Activated CD4-positive, alpha-beta T cell treated with anti-CD3 and anti-CD28 coated beads, Interleukin-2, Interleukin-6, amounts not matched to agents 100 ng/mL and 50 ng/mL, durations not matched to agents 16 hours and 8 hours (primary cell): ENCODE measurements at regions not wholly inside any gene's neighbourhood (a gene's known extent, or its start where the extent isn't known, plus 50 kb on each side); places are given as distances from the start of the nearest gene placed in this dataset.
"Not testable (repeated sequence)": the region's sequence is repeated elsewhere in the genome, so short reads cannot be mapped to it uniquely, and the experiment has no call there.

Source experiments
- DNase-seq: peaks from one replicate; pipeline ENCODE4 v3.0.0-alpha.2; 2020

DNA sequence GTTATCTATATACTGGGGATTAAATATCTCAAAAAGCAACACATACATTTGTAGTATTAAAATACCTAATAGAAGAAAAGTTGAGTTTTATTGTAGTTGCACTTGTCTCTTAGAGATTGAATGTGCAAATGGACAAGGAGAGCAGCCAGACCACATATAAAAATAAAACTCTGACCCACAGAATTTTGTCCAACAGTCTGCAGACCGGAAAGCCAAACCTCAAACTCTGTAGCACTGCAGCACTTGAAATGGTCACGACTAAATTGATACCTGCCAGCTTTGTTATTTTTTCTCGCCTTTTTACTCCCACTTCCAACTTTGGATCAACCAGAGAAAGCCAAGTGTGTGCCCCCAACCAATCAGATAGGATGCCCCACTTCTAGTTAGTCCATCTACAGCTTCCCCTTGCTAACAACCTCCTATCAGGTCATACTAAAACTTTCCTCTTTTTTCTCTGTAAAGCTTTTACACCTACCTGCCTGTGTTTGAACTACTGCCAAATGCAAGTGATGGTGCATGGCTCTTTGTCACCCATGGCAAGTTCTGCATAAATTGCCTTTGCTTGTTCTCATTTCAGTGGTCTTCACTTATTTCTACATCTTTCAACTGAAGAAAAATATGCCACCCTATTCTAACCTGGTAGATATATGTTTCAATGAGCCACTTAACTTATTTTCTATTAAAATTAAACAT lies 1250.7 kb upstream of the SPRY2 start:
- no peak for DNase-seq

DNA sequence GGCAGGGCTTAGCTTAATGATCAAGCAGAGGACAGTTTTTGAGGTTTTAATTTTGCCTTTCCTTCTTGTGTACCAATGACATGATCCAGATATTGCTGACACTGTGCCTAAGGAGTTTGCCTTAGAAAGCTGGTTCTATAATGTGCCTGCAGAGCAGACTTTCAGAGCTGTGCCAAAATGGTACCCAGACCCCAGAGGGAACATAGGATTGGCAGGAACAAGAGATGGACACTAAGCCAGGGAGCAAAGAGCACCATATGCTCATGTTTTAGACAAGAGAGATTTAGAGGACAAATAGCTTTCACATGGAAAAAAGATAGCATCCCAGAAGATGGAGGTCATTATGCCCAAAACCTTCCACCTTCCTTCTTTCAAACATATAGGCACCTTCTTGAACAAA lies 1241.5 kb upstream of the SPRY2 start:
- DNase-seq = no peak

DNA sequence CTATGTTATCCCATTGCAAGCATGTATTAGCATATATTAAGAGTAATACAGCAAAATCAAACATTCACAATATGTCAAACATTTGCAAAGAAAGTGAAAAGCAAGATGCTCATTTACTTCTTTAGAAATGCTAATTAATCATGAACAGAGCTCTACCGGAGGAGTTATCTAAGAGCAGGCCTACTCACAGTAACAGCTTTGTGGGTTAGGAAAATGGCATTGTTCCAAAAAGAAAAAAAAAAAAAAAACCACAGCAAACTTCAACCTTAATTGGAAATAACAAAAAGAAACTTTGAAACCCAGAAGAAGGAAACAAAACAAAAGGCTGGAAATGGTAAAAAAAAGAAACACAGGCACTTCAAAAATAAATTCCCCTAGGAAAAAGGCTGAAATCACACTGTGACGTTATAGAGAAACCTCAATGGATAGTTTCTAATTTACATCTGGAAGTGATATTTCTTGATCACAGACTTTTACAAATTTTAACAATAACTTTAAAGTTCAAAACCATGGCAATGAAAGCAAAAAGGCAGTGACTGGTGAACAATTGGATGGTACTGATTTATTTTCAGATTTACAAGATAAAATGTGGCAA lies 1236.8 kb upstream of the SPRY2 start:
- DNase-seq = no peak

DNA sequence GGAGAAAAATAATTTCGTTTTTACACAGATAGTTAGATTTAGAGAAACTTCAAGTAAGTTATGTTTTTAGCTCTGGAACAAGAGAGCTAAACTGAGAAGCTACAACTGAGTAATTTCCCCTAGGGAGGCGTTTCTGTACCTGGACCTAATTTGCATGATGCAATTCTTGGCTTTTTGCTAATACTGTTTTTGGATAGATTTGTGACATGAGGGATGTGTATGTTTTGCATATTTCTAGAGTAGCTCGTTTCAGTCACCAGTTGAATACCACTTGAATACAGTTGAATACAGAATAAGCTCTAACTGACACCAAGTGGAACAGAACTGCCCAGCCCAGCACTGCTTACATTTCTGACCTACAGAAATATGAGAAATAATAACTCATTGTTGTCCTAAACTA lies 1227.9 kb upstream of the SPRY2 start:
- DNase-seq = no peak

DNA sequence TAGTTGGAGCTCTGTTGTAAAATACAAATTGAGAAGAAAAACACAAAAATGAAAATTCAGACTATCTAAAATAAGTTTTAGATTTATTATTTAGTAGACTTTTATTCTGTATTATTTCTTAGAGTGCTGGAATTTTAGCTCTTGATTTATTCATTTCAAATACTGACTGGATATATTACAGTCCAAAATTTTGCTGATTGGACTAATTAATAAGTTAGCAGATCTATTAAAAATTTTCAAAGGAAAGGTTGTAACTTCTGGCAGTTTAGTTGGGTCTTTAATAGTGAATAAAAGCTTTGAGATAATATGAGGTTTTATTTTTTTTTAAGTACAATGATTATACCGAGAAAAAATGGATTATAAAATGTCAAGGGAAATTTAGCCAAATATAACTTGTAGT lies 1224.9 kb upstream of the SPRY2 start:
- DNase-seq = no peak

DNA sequence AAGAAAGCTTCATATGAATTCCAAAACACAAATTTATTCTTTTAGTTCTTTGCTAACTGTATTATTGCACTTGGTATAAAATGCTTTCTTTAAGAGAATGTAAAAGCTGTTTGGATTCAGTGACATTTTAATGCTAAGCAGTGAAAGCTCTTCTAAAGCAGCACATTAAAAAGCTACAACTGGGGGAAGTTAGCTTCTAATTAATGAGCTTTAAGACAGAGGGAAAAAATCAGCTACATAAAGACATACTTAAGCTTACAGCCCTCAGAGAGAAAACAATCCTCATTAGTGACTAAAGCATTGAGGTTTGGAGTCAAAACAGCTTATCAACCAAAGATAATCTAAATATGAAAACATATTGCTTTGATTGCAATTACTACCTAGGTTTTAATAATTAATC lies 1222.2 kb upstream of the SPRY2 start:
- no peak for DNase-seq

DNA sequence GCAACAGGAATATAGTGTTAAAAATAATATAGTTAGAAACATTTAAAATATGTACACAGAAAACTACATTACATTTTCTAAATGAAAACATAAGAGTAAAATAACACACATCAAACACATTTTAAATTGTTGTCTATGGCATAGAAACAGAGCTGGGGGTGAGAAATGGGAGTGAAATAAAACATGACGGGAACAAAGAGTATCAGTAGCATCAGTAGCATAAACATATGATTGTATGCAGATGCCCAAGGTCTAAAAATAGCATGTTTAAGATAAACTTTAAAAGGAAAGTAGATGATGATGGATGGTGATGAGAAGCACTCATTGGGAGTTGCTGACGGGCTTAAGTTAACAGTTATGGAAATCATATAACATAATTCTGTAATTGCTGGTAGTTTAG lies 1221.7 kb upstream of the SPRY2 start:
- DNase-seq = no peak

DNA sequence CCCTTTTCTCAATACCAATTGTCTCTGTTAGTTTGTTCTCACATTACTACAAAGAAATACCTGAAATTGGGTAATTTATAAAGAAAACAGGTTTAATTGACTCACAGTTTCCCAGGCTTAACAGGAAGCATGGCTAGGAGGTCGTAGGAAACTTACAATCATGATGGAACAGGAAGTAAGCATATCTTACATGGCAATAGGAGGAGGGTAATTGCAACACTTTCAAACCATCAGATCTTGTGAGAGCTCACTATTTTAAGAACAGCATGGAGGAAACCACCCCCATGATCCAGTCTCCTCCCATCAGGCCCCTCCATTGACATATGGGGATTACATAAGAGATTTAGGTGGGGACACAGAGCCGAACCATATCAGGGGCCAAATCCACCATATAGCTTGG lies 1210.1 kb upstream of the SPRY2 start:
- DNase-seq = no peak

DNA sequence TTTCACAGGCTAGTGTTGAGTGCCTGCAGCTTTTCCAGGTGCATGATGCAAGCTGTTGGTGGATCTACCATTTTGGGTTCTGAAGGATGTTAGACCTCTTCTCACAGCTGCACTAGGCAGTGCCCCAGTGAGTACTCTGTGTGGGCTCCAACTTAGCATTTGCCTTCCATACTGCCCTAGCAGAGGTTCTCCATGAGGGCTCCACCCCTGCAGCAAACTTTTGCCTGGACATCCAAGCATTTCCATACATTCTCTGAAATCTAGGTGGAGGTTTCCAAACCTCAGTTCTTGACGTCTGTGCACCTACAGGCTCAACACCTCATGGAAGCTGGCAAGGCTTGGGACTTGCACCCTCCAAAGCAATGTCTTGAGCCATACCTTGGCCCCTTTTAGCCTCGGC lies 1205.4 kb upstream of the SPRY2 start:
- DNase-seq = not testable (repeated sequence)

DNA sequence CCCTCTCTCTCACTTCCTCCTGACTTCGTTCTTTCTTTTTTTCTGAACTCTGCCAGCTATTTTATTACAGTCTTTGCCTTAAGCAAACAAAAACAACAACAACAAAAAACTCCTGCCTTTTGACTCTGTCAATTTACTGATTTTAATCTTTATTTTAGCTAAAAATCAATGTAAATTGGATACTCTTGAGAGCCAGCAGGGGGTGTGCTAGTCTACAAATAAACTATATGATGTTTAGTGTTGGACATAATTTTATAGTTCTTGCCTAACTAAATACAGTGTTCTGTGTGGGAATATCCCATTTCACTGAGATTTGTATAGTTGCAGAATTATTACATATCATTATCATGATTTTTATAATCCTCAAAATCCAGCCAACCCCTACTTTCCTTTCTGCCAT lies 1199.9 kb upstream of the SPRY2 start:
- DNase-seq = no peak

DNA sequence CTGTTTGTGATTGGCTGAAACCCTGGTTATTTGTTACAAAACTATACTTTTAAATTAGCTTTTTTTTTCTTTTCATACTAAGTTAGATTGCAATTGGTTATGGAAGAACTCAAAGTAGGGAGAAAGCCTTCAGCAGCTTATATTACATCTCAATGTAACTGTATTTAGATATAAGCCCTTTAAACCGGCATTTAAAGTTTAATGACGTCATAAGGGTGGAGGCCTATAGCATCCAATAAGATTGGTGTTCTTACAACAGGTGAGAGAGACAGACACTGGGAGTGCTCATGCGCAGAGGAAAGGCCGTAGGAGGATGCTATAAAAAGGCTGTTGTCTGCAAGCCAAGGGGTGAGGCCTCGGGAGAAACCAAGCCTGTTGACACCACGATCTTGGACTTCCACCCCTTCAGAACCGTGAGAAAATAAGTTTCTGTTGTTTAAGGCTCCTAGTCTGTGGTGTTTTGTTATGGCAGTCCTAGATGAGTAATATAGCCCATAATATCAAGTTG lies 1198.8 kb upstream of the SPRY2 start:
- DNase-seq = no peak

DNA sequence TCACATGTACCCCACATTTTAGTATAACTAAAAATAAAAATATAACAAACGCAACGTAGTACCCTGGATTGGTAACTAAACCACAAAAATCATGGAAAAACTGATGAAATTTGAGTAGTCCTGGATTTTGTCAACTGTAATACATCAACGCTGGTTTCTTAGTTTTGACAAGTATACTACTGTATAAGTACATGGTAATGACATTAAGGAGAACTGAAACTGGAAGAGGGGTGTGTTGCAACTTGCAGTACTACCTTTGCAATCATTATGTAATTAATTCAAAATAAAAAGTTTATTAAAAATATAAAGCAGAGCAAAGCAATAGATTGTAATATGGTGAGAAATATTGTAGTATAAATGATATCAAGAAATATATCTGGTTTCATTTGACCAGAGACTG lies 1158.0 kb upstream of the SPRY2 start:
- DNase-seq = no peak

DNA sequence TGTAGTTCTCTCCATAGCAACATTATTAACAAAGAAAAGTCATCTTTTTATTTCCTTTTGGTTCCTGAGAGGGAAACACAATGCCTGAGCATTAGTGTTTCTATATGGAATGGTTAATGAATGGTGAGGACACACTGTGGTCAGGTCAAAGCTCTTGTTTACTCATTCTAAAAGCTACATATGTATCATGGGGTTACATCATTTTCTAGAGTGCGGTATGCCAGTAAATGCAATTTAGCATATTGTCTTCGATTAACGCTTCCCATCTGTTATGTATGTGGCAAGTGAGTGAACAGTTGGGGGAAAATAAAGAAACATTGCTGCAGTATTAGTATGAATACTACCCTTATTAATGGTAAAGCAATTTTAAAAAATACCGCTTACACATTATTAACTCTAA lies 1152.2 kb upstream of the SPRY2 start:
- no peak for DNase-seq

DNA sequence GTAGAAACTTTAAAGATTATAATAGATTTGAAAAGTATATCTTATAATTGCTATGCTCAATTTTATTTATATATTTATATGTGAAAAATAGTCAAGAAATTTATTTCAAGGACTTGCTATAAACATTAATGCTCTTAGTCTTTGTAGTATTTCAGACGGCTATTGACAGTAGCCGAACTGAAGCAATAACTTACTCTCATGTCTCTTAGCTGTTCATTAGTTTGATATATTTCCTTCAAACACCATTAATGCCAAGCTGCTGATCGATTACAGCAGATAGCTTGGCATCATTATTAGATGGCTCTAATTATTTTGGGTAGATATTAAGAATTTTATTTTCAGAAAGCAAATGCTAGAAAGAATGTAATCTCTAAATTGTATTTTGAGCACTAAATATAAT lies 1151.5 kb upstream of the SPRY2 start:
- DNase-seq = no peak

DNA sequence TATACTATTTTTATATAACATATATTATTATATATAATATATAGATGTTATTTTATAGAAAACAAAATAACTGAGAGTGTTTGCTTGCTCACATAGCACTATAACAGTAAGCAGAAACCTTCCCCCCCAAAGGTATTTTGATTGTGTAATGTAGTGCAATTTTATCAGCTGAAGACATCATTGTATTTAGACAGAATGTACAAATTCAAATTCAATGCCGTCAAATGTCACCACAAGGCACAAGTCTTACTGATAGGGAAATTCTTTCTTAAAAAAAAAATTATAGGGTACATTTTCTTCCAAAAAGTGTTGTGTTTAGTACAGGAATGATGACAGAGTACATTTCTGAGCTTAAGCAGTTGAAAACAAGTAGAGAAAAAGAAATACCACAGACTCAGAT lies 1147.1 kb upstream of the SPRY2 start:
- DNase-seq = no peak

DNA sequence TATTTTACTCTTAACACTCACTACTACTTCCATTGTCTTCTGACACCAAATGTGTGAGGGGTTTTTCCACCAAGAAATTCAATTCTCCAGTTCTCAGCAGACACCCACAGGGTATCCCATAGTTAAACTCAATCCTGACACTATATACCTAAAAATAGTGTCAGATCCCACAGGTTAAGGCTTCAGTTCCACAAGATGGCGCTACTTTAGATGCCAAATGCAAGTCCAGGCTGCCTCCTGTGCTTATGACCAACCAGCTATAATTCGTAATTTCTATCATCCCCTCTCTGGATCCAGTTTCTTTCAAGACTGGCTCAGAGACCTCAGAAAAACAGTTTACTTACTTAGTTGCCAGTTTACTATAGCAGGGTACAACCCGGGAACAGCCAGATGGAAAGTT lies 1146.2 kb upstream of the SPRY2 start:
- DNase-seq = peak; percentile 0

DNA sequence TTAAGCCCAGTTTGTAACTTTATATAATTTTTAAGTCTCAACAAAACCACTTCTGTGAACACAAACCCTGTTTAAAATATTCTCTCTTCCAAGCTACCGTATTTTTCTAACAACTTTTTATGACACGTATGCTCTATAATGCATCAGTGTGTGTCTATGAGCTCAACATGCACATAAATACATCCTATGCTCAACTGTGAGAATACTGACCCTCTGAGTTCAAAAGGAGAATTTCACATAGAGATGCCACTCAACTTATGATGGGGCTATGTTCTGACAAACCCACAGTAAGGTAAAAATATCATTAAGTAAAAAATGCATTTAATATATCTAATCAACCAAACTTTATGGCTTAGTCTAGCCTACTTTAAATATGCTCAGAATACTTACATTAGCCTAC lies 1139.7 kb upstream of the SPRY2 start:
- DNase-seq = no peak

DNA sequence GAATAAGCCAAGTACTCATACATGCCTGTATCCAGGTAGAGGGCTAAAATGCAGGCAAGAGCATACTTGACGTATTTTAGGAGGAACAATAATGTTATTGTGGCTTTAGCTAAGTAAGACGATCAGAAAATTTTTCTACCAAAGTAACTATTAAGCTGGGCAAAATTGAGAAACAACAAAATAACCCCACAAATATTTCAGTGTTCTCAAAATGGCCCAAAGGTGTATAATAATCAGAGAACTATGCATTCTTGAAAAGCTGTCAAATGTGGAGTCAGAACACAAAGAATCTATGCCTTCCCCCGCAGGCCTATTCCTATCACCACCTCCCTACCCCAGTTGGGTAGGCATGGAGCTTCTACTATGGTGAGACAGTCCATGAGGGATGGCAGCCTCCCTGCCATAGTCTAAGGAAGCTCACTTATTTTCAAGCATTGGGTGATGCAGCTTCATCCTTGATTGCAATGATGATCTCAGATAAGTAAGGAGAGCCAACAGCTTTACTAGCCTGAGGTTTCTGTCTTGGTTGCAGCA lies 1132.5 kb upstream of the SPRY2 start:
- DNase-seq = no peak

DNA sequence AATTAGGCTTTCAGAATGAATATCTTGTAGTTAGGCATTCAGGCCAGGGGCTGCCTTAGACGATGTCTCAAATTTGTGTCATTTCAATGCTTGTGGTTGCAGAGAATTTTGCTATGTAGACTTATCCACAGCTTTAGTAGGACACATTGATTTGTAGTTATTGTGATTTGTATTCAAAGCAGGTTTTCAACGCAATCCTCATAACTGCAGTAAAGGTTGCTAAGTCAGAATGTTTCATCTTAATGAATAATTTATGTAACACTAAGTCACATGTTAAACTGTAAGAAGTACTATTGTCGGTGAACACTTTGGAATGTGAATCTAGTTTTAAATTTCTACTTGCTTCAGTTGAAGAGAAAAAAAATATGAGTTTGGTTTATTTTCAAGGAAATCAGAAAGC lies 1117.2 kb upstream of the SPRY2 start:
- DNase-seq = no peak

DNA sequence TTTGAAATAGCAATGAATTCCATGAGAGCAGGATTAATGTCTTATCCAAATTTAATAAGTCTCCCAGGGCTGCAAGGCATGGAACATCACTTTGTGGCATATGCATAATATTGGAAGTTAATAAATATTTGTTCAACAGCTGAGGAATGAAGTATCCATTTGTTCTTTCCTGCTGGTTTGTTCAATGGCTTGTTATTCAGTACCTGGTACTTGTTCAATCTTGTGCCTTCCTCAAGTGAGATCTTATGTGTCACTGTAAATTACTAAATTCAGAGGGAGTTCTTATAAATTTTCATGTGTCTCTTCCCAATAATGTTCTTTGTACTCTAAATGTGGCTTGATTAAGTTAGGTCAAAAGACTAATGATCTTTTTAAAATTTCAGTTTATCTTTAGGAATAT lies 1105.5 kb upstream of the SPRY2 start:
- DNase-seq = no peak

DNA sequence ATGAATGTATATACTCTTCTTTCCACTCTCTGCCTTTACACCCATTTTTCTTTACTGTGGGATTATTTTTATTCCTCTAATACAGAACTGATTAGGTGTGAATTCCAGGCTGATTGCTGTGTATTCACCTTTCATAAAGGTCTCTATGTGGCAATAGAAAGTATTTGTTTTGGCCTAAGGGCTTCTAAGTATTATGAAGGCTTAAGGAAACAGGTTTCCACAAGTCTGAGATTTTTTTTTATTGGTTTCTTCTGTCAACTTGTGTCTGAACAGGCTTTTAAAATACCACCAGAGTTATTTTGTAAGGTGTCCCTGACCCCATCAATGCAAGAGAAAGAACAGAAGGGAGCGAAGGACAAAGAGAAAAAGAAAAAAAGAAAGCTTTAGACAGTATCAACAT lies 1102.0 kb upstream of the SPRY2 start:
- DNase-seq = no peak

DNA sequence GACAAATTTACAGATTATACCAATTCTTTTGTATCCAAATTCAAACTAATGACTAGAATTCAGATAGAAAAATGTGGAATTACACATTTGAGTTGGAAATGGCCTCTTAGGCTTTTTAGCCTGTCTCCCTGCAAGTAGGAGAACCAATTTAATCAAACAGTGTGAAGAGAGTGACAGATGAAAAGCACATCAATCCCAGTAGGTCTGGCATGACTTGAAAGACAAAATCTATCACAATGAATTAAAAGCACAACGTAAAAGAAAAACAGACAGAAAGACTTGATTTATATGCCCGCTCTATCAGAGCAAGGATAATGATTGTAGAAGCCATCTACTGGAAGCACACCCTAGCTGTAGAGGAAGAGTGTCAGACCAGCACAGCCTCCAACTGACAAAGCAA lies 1084.4 kb upstream of the SPRY2 start:
- no peak for DNase-seq

DNA sequence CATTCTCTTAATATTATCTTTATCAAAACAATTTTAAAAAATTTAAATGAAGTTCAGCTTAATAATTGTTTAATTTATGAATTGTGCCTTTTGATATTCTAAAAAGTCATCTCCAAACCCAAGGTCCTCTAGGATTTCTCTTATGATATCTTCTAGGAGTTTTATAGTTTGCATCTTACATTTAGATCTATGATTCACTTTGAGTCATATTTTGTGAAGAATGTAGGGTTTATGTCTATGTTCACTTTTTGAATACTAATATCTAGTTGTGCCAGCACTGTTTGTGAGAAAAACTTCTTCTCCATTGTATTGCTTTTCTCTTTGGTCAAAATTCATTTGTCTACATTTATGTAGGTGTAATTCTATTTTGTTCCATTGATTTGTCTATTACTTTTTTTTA lies 1068.4 kb upstream of the SPRY2 start:
- no peak for DNase-seq

DNA sequence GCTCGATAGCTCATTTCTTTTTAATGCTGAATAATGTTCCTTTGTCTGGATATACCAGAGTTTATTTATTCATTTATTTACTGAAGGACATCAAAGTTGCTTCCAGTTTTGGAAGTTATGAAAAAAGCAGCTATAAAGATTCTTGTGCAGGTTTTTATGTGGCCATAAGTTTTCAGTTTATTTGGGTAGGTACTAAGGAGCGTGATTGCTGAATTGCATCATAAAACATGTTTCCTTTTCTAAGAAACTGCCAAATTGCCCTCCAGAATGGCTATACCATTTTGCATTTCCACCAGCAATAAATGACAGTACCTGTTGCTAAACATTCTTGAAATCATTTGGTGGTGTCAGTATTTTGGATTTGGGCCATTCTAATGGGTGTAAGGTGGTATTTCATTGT lies 1067.7 kb upstream of the SPRY2 start:
- DNase-seq = no peak
